K562 (cell line): ENCODE measurements at regions not wholly inside any gene's neighbourhood (a gene's known extent, or its start where the extent isn't known, plus 50 kb on each side); places are given as distances from the start of the nearest gene placed in this dataset.

Source experiments
- ATAC-seq: fragments of 200-7000 bp; cut with Tn5 transposase; 3 replicates; pipeline ENCODE4 v1.9.1; 2020; ENCODE audit warnings: moderate library complexity
- BruUV-seq: library from RNA; stranded (reverse); fragments of 400-500 nt; replicated peaks from 2 replicates; lab custom pipeline; 2021; lab: Mats Ljungman, UMichigan
- CTCF ChIA-PET: fragments of 300-600 bp; formaldehyde crosslinking; extraction: SDS; loops from one replicate; lab custom pipeline; 2021; ENCODE audit warnings: low intra/inter-chr PET ratio; lab: Yijun Ruan, JAX
- POLR2A ChIA-PET: fragments of 300-600, 350-650 bp; sonication (Branson Sonifier 250); formaldehyde crosslinking; extraction: SDS; loops from one replicate; lab custom pipeline; 2021; ENCODE audit warnings: antibody characterized with exemption, inconsistent platforms; lab: Yijun Ruan, JAX
- DNase-seq, 4 experiments: peaks; one replicate each; pipeline versions ENCODE4 v3.0.0 to v3.0.0-alpha.2; 2011 to 2018; ENCODE audit warnings: low spot score in 3 of 4, mixed read lengths in 3 of 4; ENCODE audit errors: extremely low read depth in 1 of 4
- FAIRE-seq: peaks from 2 replicates; lab custom pipeline; 2011; peaks lifted over from hg19 to GRCh38; lab: Jason Lieb, UNC
- H2AFZ ChIP-seq: 2 replicates; pipeline ENCODE4 v1.6.0; 2011; ENCODE audit warnings: low read depth, low read length, control low read depth, inconsistent platforms
- H3K27ac ChIP-seq: fragments of 200-600 bp; 3 replicates; pipeline ENCODE4 v1.8.0; 2011; ENCODE audit warnings: low read depth, mild to moderate bottlenecking, control low read depth, inconsistent platforms, low read length, moderate library complexity, mixed read lengths; ENCODE audit errors: extremely low read depth
- H3K27me3 ChIP-seq, 2 experiments: fragments of 300-600 bp in 1 of 2; 2 replicates in 1 of 2; 3 replicates in 1 of 2; pipeline versions ENCODE4 v1.6.0 to v1.8.0; 2011; ENCODE audit warnings: inconsistent platforms in 2 of 2, low read length in 2 of 2, mild to moderate bottlenecking in 1 of 2, mixed read lengths in 1 of 2, moderate library complexity in 1 of 2; ENCODE audit not compliant: control insufficient read depth in 2 of 2, insufficient read depth in 2 of 2
- H3K36me3 ChIP-seq: fragments of 300-600 bp; 3 replicates; pipeline ENCODE4 v1.8.0; 2011; ENCODE audit warnings: mild to moderate bottlenecking, low read length, inconsistent platforms; ENCODE audit not compliant: control insufficient read depth, insufficient read depth
- H3K4me1 ChIP-seq, 2 experiments: fragments of 200-600 bp in 1 of 2; replicated peaks in 1 of 2; 2 replicates in 1 of 2; 3 replicates in 1 of 2; pipeline versions ENCODE4 v1.5.1 to v1.8.0; 2011; ENCODE audit warnings: inconsistent platforms in 2 of 2, low read length in 2 of 2, mild to moderate bottlenecking in 1 of 2, mixed read lengths in 1 of 2, moderate library complexity in 1 of 2; ENCODE audit not compliant: control insufficient read depth in 2 of 2, insufficient read depth in 2 of 2
- H3K4me2 ChIP-seq: 2 replicates; pipeline ENCODE4 v1.6.1; 2011; ENCODE audit warnings: low read length, control low read depth, inconsistent platforms, mixed read lengths; ENCODE audit not compliant: insufficient read depth
- H3K4me3 ChIP-seq: fragments of 200-600 bp; sonication (generic), shearing (Covaris generic); 2 replicates; pipeline ENCODE4 v1.5.1; 2016; ENCODE audit warnings: control low read depth, inconsistent platforms
- H3K79me2 ChIP-seq: fragments of 200-600 bp; 3 replicates; pipeline ENCODE4 v1.8.0; 2011; ENCODE audit warnings: low read length, inconsistent platforms; ENCODE audit not compliant: control insufficient read depth, insufficient read depth
- H3K9ac ChIP-seq, 2 experiments: 2 replicates each; pipeline versions ENCODE4 v1.6.0 to v1.6.1; 2011; ENCODE audit warnings: low read depth in 2 of 2, low read length in 2 of 2, control low read depth in 1 of 2, inconsistent platforms in 1 of 2, mild to moderate bottlenecking in 1 of 2, mixed read lengths in 1 of 2; ENCODE audit not compliant: insufficient read depth in 1 of 2
- H3K9me1 ChIP-seq: one replicate; pipeline ENCODE4 v1.6.0; 2011; ENCODE audit warnings: inconsistent platforms, mild to moderate bottlenecking, low read length, moderate library complexity; ENCODE audit not compliant: control insufficient read depth, insufficient read depth
- H3K9me3 ChIP-seq: replicated peaks from 2 replicates; pipeline ENCODE4 v1.5.1; 2011; ENCODE audit warnings: low read depth, low read length, inconsistent platforms; ENCODE audit not compliant: control insufficient read depth, insufficient read depth
- H4K20me1 ChIP-seq: replicated peaks from 2 replicates; pipeline ENCODE4 v1.6.1; 2011; ENCODE audit warnings: low read length, inconsistent platforms, mixed read lengths; ENCODE audit not compliant: control insufficient read depth, insufficient read depth
- CTBP1 ChIP-seq: fragments of 450-650 bp; IDR thresholded peaks from 2 replicates; pipeline ENCODE4 v1.6.1; 2016; ENCODE audit warnings: borderline replicate concordance
- MAZ ChIP-seq, 2 experiments: fragments of 450-650 bp in 1 of 2; sonication (generic) in 1 of 2; formaldehyde crosslinking; IDR thresholded peaks in 1 of 2; conservative IDR thresholded peaks in 1 of 2; 2 replicates each; pipeline versions ENCODE4 v1.4.0 to v1.5.0; 2020; ENCODE audit warnings: mild to moderate bottlenecking in 1 of 2, missing genetic modification reagents in 1 of 2
- NCOA1 ChIP-seq: fragments of 450-650 bp; IDR thresholded peaks from 2 replicates; pipeline ENCODE4 v1.6.1; 2016; ENCODE audit warnings: low read depth
- PCBP1 ChIP-seq: fragments of 200-400 bp; formaldehyde crosslinking; IDR thresholded peaks from 2 replicates; pipeline ENCODE4 v1.6.1; 2018; ENCODE audit warnings: mild to moderate bottlenecking, low read depth, low read length; ENCODE audit not compliant: poor library complexity, severe bottlenecking
- SIN3A ChIP-seq, 2 experiments: fragments of 150-350 bp in 1 of 2; IDR thresholded peaks; 2 replicates each; pipeline ENCODE4 v1.6.1; 2011 to 2016; ENCODE audit warnings: borderline replicate concordance in 2 of 2, low read depth in 2 of 2, low read length in 2 of 2, mild to moderate bottlenecking in 2 of 2, moderate library complexity in 2 of 2; ENCODE audit not compliant: control insufficient read depth in 1 of 2
- SMARCB1 ChIP-seq: IDR thresholded peaks from 2 replicates; pipeline ENCODE4 v1.6.1; 2011; ENCODE audit warnings: improper control_type of control experiment, low read depth; ENCODE audit not compliant: insufficient read length
- TAF9B ChIP-seq: fragments of 450-650 bp; IDR thresholded peaks from 2 replicates; pipeline ENCODE4 v1.6.1; 2018; ENCODE audit warnings: mild to moderate bottlenecking; ENCODE audit not compliant: partially characterized antibody
- in situ Hi-C: fragments of 300-500 bp; cut with MboI; formaldehyde crosslinking; loops from 4 replicates; pipeline ENCODE4 v1.15.0; 2018; ENCODE audit warnings: inconsistent platforms, mixed read lengths
- intact Hi-C: fragments of 100-400 bp; cut with micrococcal nuclease; formaldehyde crosslinking; loops from 2 replicates; pipeline ENCODE4 v1.14.2; 2022
- TF ChIP-seq, protein P1 (sequence below): fragments of 250-450 bp; sonication (Bioruptor Pico); IDR thresholded peaks from 2 replicates; pipeline ENCODE4 v1.8.0; 2021; ENCODE audit warnings: moderate library complexity, mild to moderate bottlenecking, inconsistent platforms
- TF ChIP-seq, protein P2 (sequence below), 2 experiments: fragments of 250-450 bp in 1 of 2; fragments of 450-650 bp in 1 of 2; sonication (Bioruptor Pico) in 1 of 2; IDR thresholded peaks; 2 replicates each; pipeline versions ENCODE4 v1.6.1 to v1.8.0; 2016 to 2021; ENCODE audit warnings: mild to moderate bottlenecking in 2 of 2, moderate library complexity in 2 of 2, missing compliant biosample characterization in 1 of 2, missing genetic modification characterization in 1 of 2
- TF ChIP-seq, protein P3 (sequence below), 2 experiments: fragments of 450-650 bp in 1 of 2; IDR thresholded peaks; 2 replicates each; pipeline ENCODE4 v1.6.1; 2011 to 2017; ENCODE audit warnings: low read depth in 2 of 2, antibody characterized with exemption in 1 of 2, borderline replicate concordance in 1 of 2, low read length in 1 of 2, mild to moderate bottlenecking in 1 of 2, mixed read lengths in 1 of 2; ENCODE audit not compliant: control insufficient read depth in 1 of 2

DNA sequence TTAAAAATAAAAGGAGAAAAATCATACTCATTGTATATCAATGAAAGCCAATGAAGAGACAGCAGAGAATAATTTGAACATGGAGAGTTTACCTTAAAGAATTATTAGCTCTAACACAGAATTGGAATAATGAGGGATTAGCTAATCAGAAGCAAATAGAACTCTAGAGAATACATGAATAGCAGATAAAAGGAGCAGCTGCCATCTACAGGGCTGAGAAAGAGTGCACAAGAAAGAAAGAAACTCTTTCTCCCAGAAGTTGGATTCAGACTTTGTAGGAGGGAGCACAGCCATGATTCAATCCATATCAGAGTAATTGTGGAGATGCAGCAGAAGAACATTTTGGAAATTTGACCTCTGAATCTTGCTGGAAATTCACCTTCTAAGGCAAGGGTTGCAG lies 1171.2 kb downstream of the PLA2G4A start:
- Histone ChIP-seq H3K9me1 (no peaks in the 10 kb centered on the region), H3K4me2 (no peak overlapping the region), H3K4me3 (no peak overlapping the region), H3K27ac (no peak overlapping the region), H3K9me3 (no peaks in the 10 kb centered on the region), H3K36me3 (no peaks in the 10 kb centered on the region), H3K4me1 (no peaks in the 10 kb centered on the region), H3K79me2 (no peaks in the 10 kb centered on the region), H2AFZ (no peak overlapping the region), H3K9ac (no peak overlapping the region), H4K20me1 (no peaks in the 10 kb centered on the region), H3K27me3 (no peaks in the 10 kb centered on the region)
- ChIA-PET POLR2A (no interaction called here), CTCF (no interaction called here)
- DNase-seq (no peak), FAIRE-seq (no peak), ATAC-seq (no peak)
- in situ Hi-C loops = no loop called here
- BruUV-seq = no TSS peak
- TF ChIP-seq, protein P1, sequence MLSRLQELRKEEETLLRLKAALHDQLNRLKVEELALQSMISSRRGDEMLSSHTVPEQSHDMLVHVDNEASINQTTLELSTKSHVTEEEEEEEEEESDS (CRISPR knock-in tag) = no peak
- TF ChIP-seq SIN3A (IDR thresholded peaks at IDR 0.05; ENCODE audit: borderline replicate concordance in 2 of 2, control insufficient read depth in 1 of 2, low read depth in 2 of 2, low read length in 2 of 2) (no peak), MAZ (CRISPR knock-in tag; conservative IDR thresholded peaks at IDR 0.05 in 1 of 2, IDR thresholded peaks at IDR 0.05 in 1 of 2) (no peak), SMARCB1 (no peak), PCBP1 (no peak), NCOA1 (no peak), TAF9B (no peak), CTBP1 (no peak)
- TF ChIP-seq, protein P2, sequence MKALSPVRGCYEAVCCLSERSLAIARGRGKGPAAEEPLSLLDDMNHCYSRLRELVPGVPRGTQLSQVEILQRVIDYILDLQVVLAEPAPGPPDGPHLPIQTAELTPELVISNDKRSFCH (CRISPR knock-in tag; IDR thresholded peaks at IDR 0.05) = no peak
- TF ChIP-seq, protein P2 (tag; IDR thresholded peaks at IDR 0.05) = no peak
- TF ChIP-seq, protein P3, sequence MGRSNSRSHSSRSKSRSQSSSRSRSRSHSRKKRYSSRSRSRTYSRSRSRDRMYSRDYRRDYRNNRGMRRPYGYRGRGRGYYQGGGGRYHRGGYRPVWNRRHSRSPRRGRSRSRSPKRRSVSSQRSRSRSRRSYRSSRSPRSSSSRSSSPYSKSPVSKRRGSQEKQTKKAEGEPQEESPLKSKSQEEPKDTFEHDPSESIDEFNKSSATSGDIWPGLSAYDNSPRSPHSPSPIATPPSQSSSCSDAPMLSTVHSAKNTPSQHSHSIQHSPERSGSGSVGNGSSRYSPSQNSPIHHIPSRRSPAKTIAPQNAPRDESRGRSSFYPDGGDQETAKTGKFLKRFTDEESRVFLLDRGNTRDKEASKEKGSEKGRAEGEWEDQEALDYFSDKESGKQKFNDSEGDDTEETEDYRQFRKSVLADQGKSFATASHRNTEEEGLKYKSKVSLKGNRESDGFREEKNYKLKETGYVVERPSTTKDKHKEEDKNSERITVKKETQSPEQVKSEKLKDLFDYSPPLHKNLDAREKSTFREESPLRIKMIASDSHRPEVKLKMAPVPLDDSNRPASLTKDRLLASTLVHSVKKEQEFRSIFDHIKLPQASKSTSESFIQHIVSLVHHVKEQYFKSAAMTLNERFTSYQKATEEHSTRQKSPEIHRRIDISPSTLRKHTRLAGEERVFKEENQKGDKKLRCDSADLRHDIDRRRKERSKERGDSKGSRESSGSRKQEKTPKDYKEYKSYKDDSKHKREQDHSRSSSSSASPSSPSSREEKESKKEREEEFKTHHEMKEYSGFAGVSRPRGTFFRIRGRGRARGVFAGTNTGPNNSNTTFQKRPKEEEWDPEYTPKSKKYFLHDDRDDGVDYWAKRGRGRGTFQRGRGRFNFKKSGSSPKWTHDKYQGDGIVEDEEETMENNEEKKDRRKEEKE (IDR thresholded peaks at IDR 0.05; ENCODE audit: borderline replicate concordance in 1 of 2, control insufficient read depth in 1 of 2, low read depth in 2 of 2, low read length in 1 of 2) = no peak
- intact Hi-C loops = no loop called here
